A549 (cell line): ENCODE measurements at regions not wholly inside any gene's neighbourhood (a gene's known extent, or its start where the extent isn't known, plus 50 kb on each side); places are given as distances from the start of the nearest gene placed in this dataset.

ENCODE experiments used
- ATAC-seq, 2 experiments: fragments of 200-7000 bp in 1 of 2; fragments of >200 bp in 1 of 2; cut with Nextera tagmentation in 1 of 2; cut with Tn5 transposase in 1 of 2; 3 replicates each; pipeline versions ENCODE4 v1.8.0 to v1.9.1; 2018 to 2020; ENCODE audit warnings: mild to moderate bottlenecking in 1 of 2, moderate library complexity in 1 of 2
- CTCF ChIA-PET: fragments of 300-600 bp; sonication (Branson Sonifier 250); formaldehyde crosslinking; extraction: SDS; loops from one replicate; lab custom pipeline; 2021; ENCODE audit warnings: antibody characterized with exemption, inconsistent platforms; lab: Yijun Ruan, JAX
- POLR2A ChIA-PET: fragments of 350-600 bp; formaldehyde crosslinking; extraction: SDS; loops from one replicate; lab custom pipeline; 2021; ENCODE audit warnings: antibody characterized with exemption, inconsistent platforms; lab: Yijun Ruan, JAX
- DNase-seq, 2 experiments: peaks; one replicate each; pipeline versions ENCODE4 v3.0.0 to v3.0.0-alpha.2; 2011 to 2016; ENCODE audit warnings: low read depth in 1 of 2, low spot score in 1 of 2
- FAIRE-seq: peaks from 2 replicates; lab custom pipeline; 2011; peaks lifted over from hg19 to GRCh38; lab: Jason Lieb, UNC
- H3K27ac ChIP-seq, 2 experiments: fragments of >200 bp; sonication (Bioruptor Twin); formaldehyde crosslinking; 3 replicates each; pipeline ENCODE4 v1.5.1; 2016 to 2017
- H3K4me1 ChIP-seq: fragments of >200 bp; sonication (Bioruptor Twin); formaldehyde crosslinking; 3 replicates; pipeline ENCODE4 v1.6.1; 2016
- H3K4me2 ChIP-seq: fragments of >200 bp; sonication (Bioruptor Twin); formaldehyde crosslinking; 3 replicates; pipeline ENCODE4 v1.6.1; 2016
- H3K4me3 ChIP-seq: fragments of >200 bp; sonication (Bioruptor Twin); formaldehyde crosslinking; 3 replicates; pipeline ENCODE4 v1.5.1; 2016
- H3K9me3 ChIP-seq: fragments of >200 bp; sonication (Bioruptor Twin); formaldehyde crosslinking; 3 replicates; pipeline ENCODE4 v1.6.1; 2016
- BCL3 ChIP-seq: fragments of >200 bp; sonication (Bioruptor Twin); formaldehyde crosslinking; IDR thresholded peaks from 3 replicates; pipeline ENCODE4 v1.6.1; 2016
- CHD2 ChIP-seq: fragments of 150-350 bp; IDR thresholded peaks from 2 replicates; pipeline ENCODE4 v1.6.1; 2014; ENCODE audit warnings: low read length; ENCODE audit not compliant: partially characterized antibody
- CTCF ChIP-seq: fragments of >200 bp; sonication (Bioruptor Twin); formaldehyde crosslinking; IDR thresholded peaks from 3 replicates; pipeline ENCODE4 v1.5.1; 2016
- EHF ChIP-seq: fragments of 250-450 bp; sonication (Bioruptor Pico); IDR thresholded peaks from 2 replicates; pipeline ENCODE4 v1.5.0; 2020; ENCODE audit warnings: mild to moderate bottlenecking
- FOSB ChIP-seq: fragments of 250-450 bp; sonication (Bioruptor Pico); IDR thresholded peaks from 2 replicates; pipeline ENCODE4 v1.5.0; 2020; ENCODE audit warnings: mild to moderate bottlenecking, moderate library complexity
- GATA3 ChIP-seq: IDR thresholded peaks from 2 replicates; pipeline ENCODE4 v1.6.1; 2012; ENCODE audit warnings: borderline replicate concordance
- HES2 ChIP-seq: fragments of >200 bp; sonication (Bioruptor Twin); formaldehyde crosslinking; IDR thresholded peaks from 2 replicates; pipeline ENCODE4 v1.6.1; 2016
- HOXA7 ChIP-seq: fragments of 250-450 bp; sonication (Bioruptor Pico); IDR thresholded peaks from 2 replicates; pipeline ENCODE4 v1.5.0; 2020; ENCODE audit warnings: mild to moderate bottlenecking, moderate library complexity
- KDM5A ChIP-seq: fragments of 200-600 bp; sonication (generic); IDR thresholded peaks from 2 replicates; pipeline ENCODE4 v1.6.1; 2016; ENCODE audit warnings: antibody characterized with exemption, mild to moderate bottlenecking
- MAFK ChIP-seq: fragments of 450-650 bp; IDR thresholded peaks from 2 replicates; pipeline ENCODE4 v1.6.1; 2014; ENCODE audit not compliant: partially characterized antibody
- MAX ChIP-seq: IDR thresholded peaks from 2 replicates; pipeline ENCODE4 v1.6.1; 2012
- MAZ ChIP-seq: fragments of 150-350 bp; IDR thresholded peaks from 2 replicates; pipeline ENCODE4 v1.6.1; 2014; ENCODE audit warnings: antibody characterized with exemption, low read depth, low read length, borderline replicate concordance
- MYC ChIP-seq: IDR thresholded peaks from 2 replicates; pipeline ENCODE4 v1.6.1; 2012; ENCODE audit warnings: mild to moderate bottlenecking, inconsistent platforms, low read length, improper control_type of control experiment, borderline replicate concordance
- PHF8 ChIP-seq: fragments of 200-600 bp; sonication (generic); IDR thresholded peaks from 2 replicates; pipeline ENCODE4 v1.6.1; 2016; ENCODE audit warnings: low read depth, mild to moderate bottlenecking, antibody characterized with exemption, moderate library complexity, borderline replicate concordance
- POLR2A ChIP-seq: IDR thresholded peaks from 2 replicates; pipeline ENCODE4 v1.6.1; 2012; ENCODE audit warnings: mild to moderate bottlenecking, low read length
- POLR2AphosphoS2 ChIP-seq: conservative IDR thresholded peaks from 2 replicates; pipeline ENCODE4 v1.6.1; 2012; ENCODE audit warnings: low read length, improper control_type of control experiment, inconsistent platforms
- REST ChIP-seq: fragments of 200-600 bp; sonication (generic); IDR thresholded peaks from 2 replicates; pipeline ENCODE4 v1.6.1; 2016; ENCODE audit warnings: antibody characterized with exemption, mild to moderate bottlenecking, moderate library complexity
- SMC3 ChIP-seq: fragments of >200 bp; sonication (Bioruptor Twin); formaldehyde crosslinking; IDR thresholded peaks from 3 replicates; pipeline ENCODE4 v1.6.1; 2018; ENCODE audit warnings: inconsistent platforms
- ZFP36 ChIP-seq: fragments of 450-650 bp; IDR thresholded peaks from 2 replicates; pipeline ENCODE4 v1.6.1; 2014; ENCODE audit warnings: borderline replicate concordance; ENCODE audit not compliant: partially characterized antibody
- ZSCAN20 ChIP-seq: fragments of 250-450 bp; sonication (Bioruptor Pico); IDR thresholded peaks from 2 replicates; pipeline ENCODE4 v1.8.0; 2022; ENCODE audit warnings: mild to moderate bottlenecking, moderate library complexity
- WGBS: methylation state at CpG from one replicate; pipeline ENCODE4 v1.1.6; 2017; ENCODE audit errors: missing lambda C conversion rate; 5-methylcytosine and 5-hydroxymethylcytosine counted together

GRCh38 chr5:27216367-27216950, 178.1 kb upstream of the CDH9 start:
- no peaks in the 10 kb centered on the region for H3K4me1 ChIP-seq
- TF ChIP-seq EHF (CRISPR knock-in tag) (no peak), REST (no peak), ZSCAN20 (CRISPR knock-in tag) (no peak), POLR2AphosphoS2 (no peak), MAFK (no peak), FOSB (no peak), PHF8 (no peak), HES2 (no peak), GATA3 (no peak), BCL3 (no peak), ZFP36 (no peak), MAX (no peak)
- FAIRE-seq, result no peak
- no peaks in the 10 kb centered on the region for H3K9me3 ChIP-seq
- H3K4me2 ChIP-seq, result no peak overlapping the region
- no peak for DNase-seq
- WGBS, result 85% methylated on average over 3 of the region's 3 CpGs
- no peak overlapping the region for H3K27ac ChIP-seq
- CTCF ChIA-PET, result no interaction called here
- ATAC-seq, result no peak
- H3K4me3 ChIP-seq, result no peak overlapping the region
- POLR2A ChIA-PET, result no interaction called here

- peaks cover 10% of the 10 kb centered on the region; the same call in 2 of the 3 replicates for H3K9me3 ChIP-seq
- no peak for TF ChIP-seq CTCF
- no peak for TF ChIP-seq SMC3
- TF ChIP-seq HOXA7 (CRISPR knock-in tag), result no peak
- TF ChIP-seq KDM5A, result no peak
- TF ChIP-seq POLR2A, result no peak
- TF ChIP-seq CHD2, result no peak
- no peak for TF ChIP-seq MAZ
- no peak for TF ChIP-seq MYC
- DNase-seq (no peak), FAIRE-seq (no peak), ATAC-seq (no peak)
- ChIA-PET CTCF (no interaction called here), POLR2A (no interaction called here)
- no peak overlapping the region for H3K4me3 ChIP-seq
- WGBS, result 27% methylated on average over 2 of the region's 2 CpGs
- H3K27ac ChIP-seq, result no peak overlapping the region
- H3K4me1 ChIP-seq, result no peaks in the 10 kb centered on the region
- no peak overlapping the region for H3K4me2 ChIP-seq
Measured at GRCh38 chr5:27208051-27208450, 169.7 kb upstream of the CDH9 start.
